ENCODE measurements at regions not wholly inside any gene's neighbourhood (a gene's known extent, or its start where the extent isn't known, plus 50 kb on each side); places are given as distances from the start of the nearest gene placed in this dataset.

- DNase-seq (ENCODE audit: low spot score), result no peak
- H3K27ac ChIP-seq, result no peak overlapping the region
- POLR2A ChIA-PET (ENCODE audit: low non-redundant PET), result no interaction called here
- CTCF ChIA-PET, result no interaction called here
- TF ChIP-seq, protein P1, sequence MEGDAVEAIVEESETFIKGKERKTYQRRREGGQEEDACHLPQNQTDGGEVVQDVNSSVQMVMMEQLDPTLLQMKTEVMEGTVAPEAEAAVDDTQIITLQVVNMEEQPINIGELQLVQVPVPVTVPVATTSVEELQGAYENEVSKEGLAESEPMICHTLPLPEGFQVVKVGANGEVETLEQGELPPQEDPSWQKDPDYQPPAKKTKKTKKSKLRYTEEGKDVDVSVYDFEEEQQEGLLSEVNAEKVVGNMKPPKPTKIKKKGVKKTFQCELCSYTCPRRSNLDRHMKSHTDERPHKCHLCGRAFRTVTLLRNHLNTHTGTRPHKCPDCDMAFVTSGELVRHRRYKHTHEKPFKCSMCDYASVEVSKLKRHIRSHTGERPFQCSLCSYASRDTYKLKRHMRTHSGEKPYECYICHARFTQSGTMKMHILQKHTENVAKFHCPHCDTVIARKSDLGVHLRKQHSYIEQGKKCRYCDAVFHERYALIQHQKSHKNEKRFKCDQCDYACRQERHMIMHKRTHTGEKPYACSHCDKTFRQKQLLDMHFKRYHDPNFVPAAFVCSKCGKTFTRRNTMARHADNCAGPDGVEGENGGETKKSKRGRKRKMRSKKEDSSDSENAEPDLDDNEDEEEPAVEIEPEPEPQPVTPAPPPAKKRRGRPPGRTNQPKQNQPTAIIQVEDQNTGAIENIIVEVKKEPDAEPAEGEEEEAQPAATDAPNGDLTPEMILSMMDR (conservative IDR thresholded peaks at IDR 0.05; ENCODE audit: low read depth), result no peak
Observed at GRCh38 chr13:78430811-78431210, 172.5 kb downstream of the POU4F1 start.

GRCh38 chr13:78430166-78430791 lies 173.1 kb downstream of the POU4F1 start:
- no peak overlapping the region for H3K27ac ChIP-seq
- TF ChIP-seq, protein P1 (conservative IDR thresholded peaks at IDR 0.05; ENCODE audit: low read depth), result no peak
- POLR2A ChIA-PET (ENCODE audit: low non-redundant PET), result no interaction called here
- CTCF ChIA-PET, result no interaction called here
- DNase-seq (ENCODE audit: low spot score), result no peak

GRCh38 chr13:78428646-78429045 lies 174.7 kb downstream of the POU4F1 start:
- ChIA-PET CTCF (no interaction called here), POLR2A (ENCODE audit: low non-redundant PET) (no interaction called here)
- no peak for DNase-seq (ENCODE audit: low spot score)
- H3K27ac ChIP-seq, result no peak overlapping the region
- TF ChIP-seq, protein P1 (conservative IDR thresholded peaks at IDR 0.05; ENCODE audit: low read depth), result no peak

- H3K27ac ChIP-seq, result no peak overlapping the region
- TF ChIP-seq, protein P1 (conservative IDR thresholded peaks at IDR 0.05; ENCODE audit: low read depth), result no peak
- CTCF ChIA-PET, result no interaction called here
- POLR2A ChIA-PET (ENCODE audit: low non-redundant PET), result no interaction called here
- no peak for DNase-seq (ENCODE audit: low spot score)
Observed at GRCh38 chr13:78426183-78426582, 177.2 kb downstream of the POU4F1 start.

DNA sequence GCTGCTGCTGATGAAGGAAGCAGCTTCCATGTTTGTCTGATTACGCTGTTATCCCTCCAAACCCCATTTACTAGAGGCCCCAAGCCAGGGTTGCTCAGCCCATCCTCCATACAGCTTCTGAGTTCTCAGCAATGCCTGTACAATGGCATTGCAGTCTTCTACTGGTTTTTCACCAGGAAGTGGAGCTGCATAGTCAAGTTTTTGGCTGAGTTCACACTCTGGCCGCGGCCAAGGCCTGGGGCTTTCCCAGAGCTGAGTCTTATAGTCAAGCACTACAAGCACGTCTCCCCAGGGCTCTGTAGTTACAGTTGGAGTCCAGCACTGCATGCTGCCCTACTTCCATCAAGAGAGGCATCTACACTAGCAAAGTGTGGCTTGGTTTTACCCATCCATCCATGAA lies 182.5 kb downstream of the POU4F1 start:
- no peak for DNase-seq (ENCODE audit: low spot score)
- H3K27ac ChIP-seq, result no peak overlapping the region
- CTCF ChIA-PET, result no interaction called here
- TF ChIP-seq, protein P1 (conservative IDR thresholded peaks at IDR 0.05; ENCODE audit: low read depth), result no peak
- POLR2A ChIA-PET (ENCODE audit: low non-redundant PET), result no interaction called here

GRCh38 chr13:78413887-78414553 lies 189.3 kb downstream of the POU4F1 start:
- TF ChIP-seq, protein P1 (conservative IDR thresholded peaks at IDR 0.05; ENCODE audit: low read depth), result no peak
- DNase-seq (ENCODE audit: low spot score), result no peak
- H3K27ac ChIP-seq, result no peak overlapping the region
- CTCF ChIA-PET, result no interaction called here
- POLR2A ChIA-PET (ENCODE audit: low non-redundant PET), result no interaction called here
